GM21619 (cell line): ENCODE measurements at regions not wholly inside any gene's neighbourhood (a gene's known extent, or its start where the extent isn't known, plus 50 kb on each side); places are given as distances from the start of the nearest gene placed in this dataset.

Source experiments
- ATAC-seq: cut with Tn5 transposase; IDR thresholded peaks from one replicate; pipeline ENCODE4 v1.9.1; 2021; ENCODE audit not compliant: unreplicated experiment

- no peak for ATAC-seq
Measured at GRCh38 chr15:39227001-39227400, 353.9 kb upstream of the THBS1 start.

- ATAC-seq = no peak
Measured at GRCh38 chr15:39228889-39229288, 352.0 kb upstream of the THBS1 start.

- ATAC-seq = no peak
Measured at GRCh38 chr15:39230205-39230907, 350.5 kb upstream of the THBS1 start.

- ATAC-seq = no peak
Measured at GRCh38 chr15:39230908-39231285, 350.0 kb upstream of the THBS1 start.

GRCh38 chr15:39232512-39232911, 348.4 kb upstream of the THBS1 start:
- no peak for ATAC-seq

GRCh38 chr15:39235084-39235795, 345.6 kb upstream of the THBS1 start:
- ATAC-seq = no peak

GRCh38 chr15:39236375-39236774, 344.5 kb upstream of the THBS1 start:
- no peak for ATAC-seq

- ATAC-seq = no peak
Measured at GRCh38 chr15:39238443-39238842, 342.4 kb upstream of the THBS1 start.

GRCh38 chr15:39239562-39239961, 341.3 kb upstream of the THBS1 start:
- no peak for ATAC-seq

- ATAC-seq = no peak
Measured at GRCh38 chr15:39242345-39242744, 338.5 kb upstream of the THBS1 start.

GRCh38 chr15:39243396-39243795, 337.5 kb upstream of the THBS1 start:
- no peak for ATAC-seq

- no peak for ATAC-seq
Measured at GRCh38 chr15:39244776-39245175, 336.1 kb upstream of the THBS1 start.

- no peak for ATAC-seq
Measured at GRCh38 chr15:39246523-39246922, 334.4 kb upstream of the THBS1 start.

GRCh38 chr15:39247574-39247973, 333.3 kb upstream of the THBS1 start:
- no peak for ATAC-seq

GRCh38 chr15:39248204-39248603, 332.7 kb upstream of the THBS1 start:
- no peak for ATAC-seq

- ATAC-seq = no peak
Measured at GRCh38 chr15:39250001-39250400, 330.9 kb upstream of the THBS1 start.

GRCh38 chr15:39250460-39251186, 330.3 kb upstream of the THBS1 start:
- ATAC-seq = no peak

GRCh38 chr15:39251413-39252133, 329.3 kb upstream of the THBS1 start:
- no peak for ATAC-seq

- ATAC-seq = no peak
Measured at GRCh38 chr15:39252134-39252470, 328.8 kb upstream of the THBS1 start.

- no peak for ATAC-seq
Measured at GRCh38 chr15:39253552-39253951, 327.3 kb upstream of the THBS1 start.

GRCh38 chr15:39254181-39254580, 326.7 kb upstream of the THBS1 start:
- ATAC-seq = no peak

- ATAC-seq = no peak
Measured at GRCh38 chr15:39255760-39256159, 325.1 kb upstream of the THBS1 start.
